Neural cell (in vitro differentiated cells): ENCODE measurements at regions not wholly inside any gene's neighbourhood (a gene's known extent, or its start where the extent isn't known, plus 50 kb on each side); places are given as distances from the start of the nearest gene placed in this dataset.

Experiments used
- H2AFZ ChIP-seq: fragments of 200-600, 300-800 bp; sonication (generic), shearing (Covaris generic); 2 replicates; pipeline ENCODE4 v1.6.0; 2014; ENCODE audit warnings: low read depth, mild to moderate bottlenecking, antibody characterized with exemption, low read length, moderate library complexity
- H3F3A ChIP-seq: fragments of 200-600 bp; shearing (Covaris generic); 2 replicates; pipeline ENCODE4 v1.6.1; 2016; ENCODE audit warnings: mild to moderate bottlenecking, moderate library complexity, mixed read lengths, antibody characterized with exemption, low read length; ENCODE audit not compliant: insufficient read depth, poor library complexity, severe bottlenecking
- H3K27ac ChIP-seq: fragments of 200-600, 300-800 bp; sonication (generic), shearing (Covaris generic); 2 replicates; pipeline ENCODE4 v1.5.1; 2014; ENCODE audit warnings: mild to moderate bottlenecking, low read length, moderate library complexity
- H3K27me3 ChIP-seq: fragments of 300-800, 200-600 bp; sonication (generic), shearing (Covaris generic); 2 replicates; pipeline ENCODE4 v1.6.0; 2014; ENCODE audit warnings: mild to moderate bottlenecking, low read depth, low read length, moderate library complexity; ENCODE audit not compliant: insufficient read depth
- H3K36me3 ChIP-seq: fragments of 300-800, 200-600 bp; sonication (generic), shearing (Covaris generic); 2 replicates; pipeline ENCODE4 v1.5.1; 2014; ENCODE audit warnings: mild to moderate bottlenecking, antibody characterized with exemption, low read length, moderate library complexity; ENCODE audit not compliant: insufficient read depth
- H3K4me2 ChIP-seq: fragments of 300-800, 200-600 bp; sonication (generic), shearing (Covaris generic); 2 replicates; pipeline ENCODE4 v1.6.0; 2014; ENCODE audit warnings: mild to moderate bottlenecking, low read length
- H3K4me3 ChIP-seq: fragments of 300-800, 200-600 bp; sonication (generic), shearing (Covaris generic); 2 replicates; pipeline ENCODE4 v1.5.1; 2014; ENCODE audit warnings: mild to moderate bottlenecking, low read length, moderate library complexity
- H3K79me2 ChIP-seq: fragments of 200-600 bp; shearing (Covaris generic); replicated peaks from 2 replicates; pipeline ENCODE4 v1.6.0; 2014; ENCODE audit warnings: mild to moderate bottlenecking, low read length, moderate library complexity; ENCODE audit not compliant: insufficient read depth
- H3K9ac ChIP-seq: fragments of 300-800, 200-600 bp; sonication (generic), shearing (Covaris generic); 2 replicates; pipeline ENCODE4 v1.6.1; 2016; ENCODE audit warnings: mild to moderate bottlenecking, low read length, mixed read lengths
- H3K9me2 ChIP-seq: fragments of 200-600 bp; shearing (Covaris generic); 2 replicates; pipeline ENCODE4 v1.6.1; 2016; ENCODE audit warnings: mild to moderate bottlenecking, low read length, mixed read lengths; ENCODE audit not compliant: insufficient read depth
- H3K9me3 ChIP-seq: fragments of 200-600, 300-800 bp; sonication (generic), shearing (Covaris generic); 2 replicates; pipeline ENCODE4 v1.6.1; 2016; ENCODE audit warnings: mild to moderate bottlenecking, mixed run types, low read length, moderate library complexity, mixed read lengths
- H4K20me1 ChIP-seq: fragments of 200-600 bp; shearing (Covaris generic); 2 replicates; pipeline ENCODE4 v1.6.1; 2016; ENCODE audit warnings: mild to moderate bottlenecking, mixed run types; ENCODE audit not compliant: insufficient read depth
- CTCF ChIP-seq: fragments of 450-650 bp; IDR thresholded peaks from 2 replicates; pipeline ENCODE4 v1.5.1; 2014; ENCODE audit warnings: antibody characterized with exemption, mild to moderate bottlenecking, moderate library complexity; ENCODE audit not compliant: poor library complexity, severe bottlenecking
- EP300 ChIP-seq: fragments of 450-650 bp; conservative IDR thresholded peaks from 2 replicates; pipeline ENCODE4 v1.6.1; 2014; ENCODE audit warnings: antibody characterized with exemption, mild to moderate bottlenecking, moderate library complexity; ENCODE audit not compliant: poor library complexity, severe bottlenecking
- EZH2 ChIP-seq: fragments of 200-600, 300-800 bp; shearing (Covaris generic), sonication (generic); IDR thresholded peaks from 2 replicates; pipeline ENCODE4 v1.6.1; 2014; ENCODE audit warnings: antibody characterized with exemption, low read length, borderline replicate concordance, mild to moderate bottlenecking; ENCODE audit not compliant: insufficient read depth, poor library complexity, severe bottlenecking
- MXI1 ChIP-seq: fragments of 450-650 bp; conservative IDR thresholded peaks from 2 replicates; pipeline ENCODE4 v1.6.1; 2014; ENCODE audit warnings: antibody characterized with exemption, mild to moderate bottlenecking; ENCODE audit not compliant: poor library complexity, severe bottlenecking
- POLR2AphosphoS5 ChIP-seq: IDR thresholded peaks from 2 replicates; pipeline ENCODE4 v1.6.1; 2012
- RAD21 ChIP-seq: fragments of 450-650 bp; conservative IDR thresholded peaks from 2 replicates; pipeline ENCODE4 v1.6.1; 2014; ENCODE audit warnings: antibody characterized with exemption, mild to moderate bottlenecking, moderate library complexity
- REST ChIP-seq: IDR thresholded peaks from 2 replicates; pipeline ENCODE4 v1.6.1; 2012; ENCODE audit warnings: borderline replicate concordance
- SMC3 ChIP-seq: fragments of 450-650 bp; conservative IDR thresholded peaks from 2 replicates; pipeline ENCODE4 v1.6.1; 2014; ENCODE audit warnings: antibody characterized with exemption, mild to moderate bottlenecking, moderate library complexity; ENCODE audit not compliant: poor library complexity
- TAF1 ChIP-seq: IDR thresholded peaks from 2 replicates; pipeline ENCODE4 v1.6.1; 2012; ENCODE audit warnings: low read depth

GRCh38 chr2:120551522-120551921, 184.1 kb upstream of the GLI2 start:
- H2AFZ ChIP-seq = no peak overlapping the region
- H3K9ac ChIP-seq = no peak overlapping the region
- H3K9me3 ChIP-seq = no peaks in the 10 kb centered on the region
- no peaks in the 10 kb centered on the region for H3F3A ChIP-seq
- no peaks in the 10 kb centered on the region for H3K79me2 ChIP-seq
- no peaks in the 10 kb centered on the region for H3K36me3 ChIP-seq
- no peak for TF ChIP-seq CTCF
- TF ChIP-seq SMC3 = no peak
- TF ChIP-seq RAD21 = no peak
- no peak for TF ChIP-seq MXI1
- no peak for TF ChIP-seq EP300
- TF ChIP-seq POLR2AphosphoS5 = no peak
- TF ChIP-seq TAF1 = no peak
- TF ChIP-seq EZH2 = no peak
- no peak for TF ChIP-seq REST
- no peaks in the 10 kb centered on the region for H4K20me1 ChIP-seq
- no peak overlapping the region for H3K27ac ChIP-seq
- H3K9me2 ChIP-seq = no peaks in the 10 kb centered on the region
- peaks cover 12% of the 10 kb centered on the region for H3K27me3 ChIP-seq
- H3K4me2 ChIP-seq = no peak overlapping the region
- H3K4me3 ChIP-seq = no peak overlapping the region

- no peaks in the 10 kb centered on the region for H3K36me3 ChIP-seq
- H3F3A ChIP-seq = no peaks in the 10 kb centered on the region
- peaks cover 13% of the 10 kb centered on the region for H3K27me3 ChIP-seq
- H4K20me1 ChIP-seq = no peaks in the 10 kb centered on the region
- no peaks in the 10 kb centered on the region for H3K9me2 ChIP-seq
- H2AFZ ChIP-seq = no peak overlapping the region
- TF ChIP-seq REST = no peak
- no peak for TF ChIP-seq CTCF
- TF ChIP-seq SMC3 = no peak
- TF ChIP-seq RAD21 = no peak
- TF ChIP-seq TAF1 = no peak
- no peak for TF ChIP-seq POLR2AphosphoS5
- H3K4me3 ChIP-seq = no peak overlapping the region
- no peak overlapping the region for H3K9ac ChIP-seq
- H3K79me2 ChIP-seq = no peaks in the 10 kb centered on the region
- H3K27ac ChIP-seq = no peak overlapping the region
- no peaks in the 10 kb centered on the region for H3K9me3 ChIP-seq
- no peak overlapping the region for H3K4me2 ChIP-seq
Observed at GRCh38 chr2:120552079-120552478, 183.6 kb upstream of the GLI2 start.
